ENCODE measurements at regions not wholly inside any gene's neighbourhood (a gene's known extent, or its start where the extent isn't known, plus 50 kb on each side); places are given as distances from the start of the nearest gene placed in this dataset.
A peak's percentile ranks its signal among the peaks of the same experiment; 100 is the strongest.

- CTCF ChIA-PET = interaction anchor here (0.5 to 0.6 kb wide), 3 partner anchors 34 to 196 kb away, joined by 3 to 4 read pairs (median 3); no protein-coding TSS in a partner anchor
- Mint-ChIP-seq H3K36me3 (ENCODE audit: insufficient read depth, unreplicated experiment) (no peaks in the 10 kb centered on the region), H3K27me3 (ENCODE audit: insufficient read depth, unreplicated experiment) (no peaks in the 10 kb centered on the region), H3K4me1 (ENCODE audit: insufficient read depth, unreplicated experiment) (no peaks in the 10 kb centered on the region), H3K4me3 (ENCODE audit: unreplicated experiment) (no peak overlapping the region), H3K27ac (ENCODE audit: low read depth, unreplicated experiment) (no peak overlapping the region), H3K9me3 (ENCODE audit: unreplicated experiment) (peaks cover 8% of the 10 kb centered on the region)
- POLR2A ChIA-PET = no interaction called here
- BruUV-seq (replicated peaks) = no TSS peak
- no peak for DNase-seq (ENCODE audit: unreplicated experiment)
- intact Hi-C loops (cut with micrococcal nuclease) = no loop called here
- no peak for TF ChIP-seq CTCF (IDR thresholded peaks at IDR 0.05; ENCODE audit: unreplicated experiment)
Observed at GRCh38 chr2:133760376-133760775, 192.1 kb upstream of the NCKAP5 start.

- Mint-ChIP-seq H3K36me3 (ENCODE audit: insufficient read depth, unreplicated experiment) (no peaks in the 10 kb centered on the region), H3K9me3 (ENCODE audit: unreplicated experiment) (peaks cover 6% of the 10 kb centered on the region), H3K4me1 (ENCODE audit: insufficient read depth, unreplicated experiment) (peaks cover 7% of the 10 kb centered on the region), H3K27me3 (ENCODE audit: insufficient read depth, unreplicated experiment) (no peaks in the 10 kb centered on the region), H3K4me3 (ENCODE audit: unreplicated experiment) (no peak overlapping the region), H3K27ac (ENCODE audit: low read depth, unreplicated experiment) (no peak overlapping the region)
- DNase-seq (ENCODE audit: unreplicated experiment) = no peak
- CTCF ChIA-PET = interaction anchor here (0.6 to 2.4 kb wide), 3 partner anchors 14 to 473 kb away, joined by 3 to 9 read pairs (median 3); no protein-coding TSS in a partner anchor
- POLR2A ChIA-PET = interaction anchor here (0.6 kb wide), 1 partner anchor 470 kb away, joined by 3 read pairs; no protein-coding TSS in a partner anchor
- TF ChIP-seq CTCF (IDR thresholded peaks at IDR 0.05; ENCODE audit: unreplicated experiment) = no peak
- BruUV-seq (replicated peaks) = no TSS peak
- intact Hi-C loops (cut with micrococcal nuclease) = no loop called here
Observed at GRCh38 chr2:133765658-133766057, 197.4 kb upstream of the NCKAP5 start.

- ChIA-PET POLR2A (no interaction called here), CTCF (interaction anchor here (0.5 to 2.4 kb wide), 6 partner anchors 14 to 594 kb away, joined by 3 to 9 read pairs (median 3); no protein-coding TSS in a partner anchor)
- Mint-ChIP-seq H3K27me3 (ENCODE audit: insufficient read depth, unreplicated experiment) (no peaks in the 10 kb centered on the region), H3K9me3 (ENCODE audit: unreplicated experiment) (peaks cover 6% of the 10 kb centered on the region), H3K36me3 (ENCODE audit: insufficient read depth, unreplicated experiment) (no peaks in the 10 kb centered on the region), H3K27ac (ENCODE audit: low read depth, unreplicated experiment) (no peak overlapping the region), H3K4me1 (ENCODE audit: insufficient read depth, unreplicated experiment) (peaks cover 7% of the 10 kb centered on the region), H3K4me3 (ENCODE audit: unreplicated experiment) (no peak overlapping the region)
- intact Hi-C loops (cut with micrococcal nuclease) = no loop called here
- BruUV-seq (replicated peaks) = no TSS peak
- no peak for TF ChIP-seq CTCF (IDR thresholded peaks at IDR 0.05; ENCODE audit: unreplicated experiment)
- no peak for DNase-seq (ENCODE audit: unreplicated experiment)
Observed at GRCh38 chr2:133766164-133766832, 198.0 kb upstream of the NCKAP5 start.

GRCh38 chr2:133768256-133768655, 200.0 kb upstream of the NCKAP5 start:
- peak; percentile 66 for DNase-seq (ENCODE audit: unreplicated experiment)
- H3K27me3 Mint-ChIP-seq (ENCODE audit: insufficient read depth, unreplicated experiment) = no peaks in the 10 kb centered on the region

More at GRCh38 chr2:133768256-133768655, 200.0 kb upstream of the NCKAP5 start:
- H3K4me3 Mint-ChIP-seq (ENCODE audit: unreplicated experiment) = no peak overlapping the region
- POLR2A ChIA-PET = no interaction called here
- BruUV-seq (replicated peaks) = no TSS peak
- H3K9me3 Mint-ChIP-seq (ENCODE audit: unreplicated experiment) = peaks cover 6% of the 10 kb centered on the region
- H3K36me3 Mint-ChIP-seq (ENCODE audit: insufficient read depth, unreplicated experiment) = no peaks in the 10 kb centered on the region
- CTCF ChIA-PET = interaction anchor here (1.9 kb wide), 1 partner anchor 12 kb away, joined by 16 read pairs; no protein-coding TSS in a partner anchor
- peak overlapping the region; percentile 49 for H3K27ac Mint-ChIP-seq (ENCODE audit: low read depth, unreplicated experiment)
- peaks cover 7% of the 10 kb centered on the region for H3K4me1 Mint-ChIP-seq (ENCODE audit: insufficient read depth, unreplicated experiment)
- TF ChIP-seq CTCF (IDR thresholded peaks at IDR 0.05; ENCODE audit: unreplicated experiment) = no peak
- intact Hi-C loops (cut with micrococcal nuclease) = no loop called here
